HL-60 (cell line): ENCODE measurements at regions not wholly inside any gene's neighbourhood (a gene's known extent, or its start where the extent isn't known, plus 50 kb on each side); places are given as distances from the start of the nearest gene placed in this dataset.

Source experiments
- POLR2AphosphoS5 ChIP-seq: IDR thresholded peaks from 2 replicates; pipeline ENCODE4 v1.6.1; 2012; ENCODE audit warnings: low read depth
- TF ChIP-seq, protein P1 (sequence below): IDR thresholded peaks from one replicate; pipeline ENCODE4 v1.5.1; 2011; ENCODE audit warnings: low read length, control low read depth, inconsistent platforms; ENCODE audit not compliant: insufficient read depth

DNA sequence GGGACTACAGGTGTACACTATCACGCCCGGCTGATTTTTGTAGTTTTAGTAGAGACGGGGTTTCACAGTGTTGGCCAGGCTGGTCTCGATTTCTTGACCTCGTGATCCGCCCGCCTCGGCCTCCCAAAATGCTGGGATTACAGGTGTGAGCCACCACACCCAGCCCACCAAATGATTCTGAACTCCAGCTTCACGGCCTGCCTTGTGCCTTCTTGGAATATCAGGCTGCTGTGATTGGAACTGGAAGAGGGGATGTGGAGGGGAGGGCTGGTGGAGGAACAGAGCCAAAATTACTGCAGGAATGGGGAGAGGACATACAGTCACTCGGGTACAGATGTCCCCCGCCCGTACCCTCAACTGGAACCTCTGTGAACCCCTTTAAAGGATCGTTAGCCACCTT, 268.4 kb downstream of the ACTR3B start:
- no peak for TF ChIP-seq POLR2AphosphoS5
- TF ChIP-seq, protein P1, sequence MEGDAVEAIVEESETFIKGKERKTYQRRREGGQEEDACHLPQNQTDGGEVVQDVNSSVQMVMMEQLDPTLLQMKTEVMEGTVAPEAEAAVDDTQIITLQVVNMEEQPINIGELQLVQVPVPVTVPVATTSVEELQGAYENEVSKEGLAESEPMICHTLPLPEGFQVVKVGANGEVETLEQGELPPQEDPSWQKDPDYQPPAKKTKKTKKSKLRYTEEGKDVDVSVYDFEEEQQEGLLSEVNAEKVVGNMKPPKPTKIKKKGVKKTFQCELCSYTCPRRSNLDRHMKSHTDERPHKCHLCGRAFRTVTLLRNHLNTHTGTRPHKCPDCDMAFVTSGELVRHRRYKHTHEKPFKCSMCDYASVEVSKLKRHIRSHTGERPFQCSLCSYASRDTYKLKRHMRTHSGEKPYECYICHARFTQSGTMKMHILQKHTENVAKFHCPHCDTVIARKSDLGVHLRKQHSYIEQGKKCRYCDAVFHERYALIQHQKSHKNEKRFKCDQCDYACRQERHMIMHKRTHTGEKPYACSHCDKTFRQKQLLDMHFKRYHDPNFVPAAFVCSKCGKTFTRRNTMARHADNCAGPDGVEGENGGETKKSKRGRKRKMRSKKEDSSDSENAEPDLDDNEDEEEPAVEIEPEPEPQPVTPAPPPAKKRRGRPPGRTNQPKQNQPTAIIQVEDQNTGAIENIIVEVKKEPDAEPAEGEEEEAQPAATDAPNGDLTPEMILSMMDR: no peak
